ENCODE measurements at regions not wholly inside any gene's neighbourhood (a gene's known extent, or its start where the extent isn't known, plus 50 kb on each side); places are given as distances from the start of the nearest gene placed in this dataset.

GRCh38 chr18:29465526-29465925 is 1288.6 kb upstream of the CDH2 start:
- no peaks in the 10 kb centered on the region for H3K36me3 ChIP-seq (ENCODE audit: control insufficient read depth in 2 of 4, insufficient read depth in 4 of 4, low read length in 3 of 4)
- CTCF ChIA-PET (ENCODE audit: partially characterized antibody): no interaction called here
- no peak for DNase-seq (ENCODE audit: low read depth in 1 of 2, low spot score in 2 of 2)
- H2AFZ ChIP-seq (ENCODE audit: low read length): no peak overlapping the region
- H3K4ac ChIP-seq (replicated peaks; ENCODE audit: insufficient read length, low read depth, low read length): no peak overlapping the region
- H4K20me1 ChIP-seq (replicated peaks in 1 of 2; ENCODE audit: control insufficient read depth in 1 of 2, insufficient read depth in 2 of 2, low read length in 2 of 2): no peaks in the 10 kb centered on the region
- no peaks in the 10 kb centered on the region for H3K79me2 ChIP-seq (ENCODE audit: control insufficient read depth in 1 of 2, insufficient read depth in 2 of 2, low read length in 2 of 2)
- no peaks in the 10 kb centered on the region for H3K79me1 ChIP-seq (ENCODE audit: low read depth, low read length)
- no peak overlapping the region for H3K14ac ChIP-seq (ENCODE audit: insufficient read length)
- no peaks in the 10 kb centered on the region for H3K9me3 ChIP-seq (ENCODE audit: insufficient read depth in 2 of 2, low read depth in 1 of 2, low read length in 1 of 2)
- no peak overlapping the region for H3K23ac ChIP-seq (ENCODE audit: insufficient read length)
- no peak overlapping the region for H2BK15ac ChIP-seq (ENCODE audit: low read length)
- no peaks in the 10 kb centered on the region for H3K27me3 ChIP-seq (replicated peaks in 1 of 4; ENCODE audit: control insufficient read depth in 3 of 4, extremely low read depth in 1 of 4, insufficient read depth in 3 of 4, low read length in 3 of 4)
- H3K18ac ChIP-seq (ENCODE audit: extremely low read depth, low read length): no peak overlapping the region
- H3K4me1 ChIP-seq (replicated peaks in 1 of 4; ENCODE audit: control insufficient read depth in 3 of 4, insufficient read depth in 4 of 4, low read length in 3 of 4): no peaks in the 10 kb centered on the region
- no peak overlapping the region for H2BK5ac ChIP-seq (ENCODE audit: low read depth, low read length)
- no peak overlapping the region for H3K9ac ChIP-seq (replicated peaks in 1 of 4; ENCODE audit: extremely low read depth in 1 of 4, low read depth in 3 of 4, low read length in 3 of 4)
- no peak overlapping the region for H2BK120ac ChIP-seq (replicated peaks; ENCODE audit: low read depth, low read length)
- no peak for FAIRE-seq
- H4K5ac ChIP-seq (ENCODE audit: insufficient read length, low read depth, low read length): no peak overlapping the region
- no peak overlapping the region for H4K91ac ChIP-seq (replicated peaks; ENCODE audit: insufficient read length, low read length)
- TF ChIP-seq CBX8 (IDR thresholded peaks at IDR 0.05; ENCODE audit: borderline replicate concordance, low read depth, low read length): no peak
- TF ChIP-seq CEBPB (IDR thresholded peaks at IDR 0.05; ENCODE audit: low read depth, low read length): no peak
- TF ChIP-seq NANOG (IDR thresholded peaks at IDR 0.05; ENCODE audit: insufficient read depth, low read depth, low read length, poor library complexity, severe bottlenecking): no peak
- no peak for TF ChIP-seq SAP30 (IDR thresholded peaks at IDR 0.05; ENCODE audit: insufficient read depth, insufficient replicate concordance, low read length)
- TF ChIP-seq SP1 (IDR thresholded peaks at IDR 0.05; ENCODE audit: low read depth, low read length): no peak
- no peak for TF ChIP-seq ATF3 (IDR thresholded peaks at IDR 0.05; ENCODE audit: insufficient read depth, low read depth, low read length)
- no peak for TF ChIP-seq POLR2A (IDR thresholded peaks at IDR 0.05; ENCODE audit: control extremely low read depth in 1 of 2, low read depth in 2 of 2, low read length in 2 of 2)
- TF ChIP-seq JUN (IDR thresholded peaks at IDR 0.05; ENCODE audit: low read depth, low read length): no peak
- no peak for TF ChIP-seq KDM1A (IDR thresholded peaks at IDR 0.05; ENCODE audit: borderline replicate concordance, low read length)
- no peak for TF ChIP-seq ZNF274 (IDR thresholded peaks at IDR 0.05; ENCODE audit: borderline replicate concordance, extremely low read depth, low read length)
- TF ChIP-seq BCL11A (IDR thresholded peaks at IDR 0.05; ENCODE audit: low read depth in 2 of 2, low read length in 2 of 2): no peak
- H2AK5ac ChIP-seq (ENCODE audit: low read depth, low read length): no peak overlapping the region
- no peak overlapping the region for H3K27ac ChIP-seq (ENCODE audit: low read depth, low read length)
- H2BK12ac ChIP-seq (ENCODE audit: low read depth, low read length): no peak overlapping the region
- H3K4me3 ChIP-seq (ENCODE audit: extremely low read depth in 1 of 4, insufficient read depth in 2 of 4, low read depth in 3 of 4, low read length in 4 of 4): no peak overlapping the region
- H3K4me2 ChIP-seq (ENCODE audit: insufficient read depth in 1 of 2, low read depth in 2 of 2, low read length in 2 of 2): no peak overlapping the region
- H3K23me2 ChIP-seq (ENCODE audit: low read depth, low read length): no peaks in the 10 kb centered on the region
- H4K8ac ChIP-seq (ENCODE audit: extremely low read depth, insufficient read depth, low read length): no peak overlapping the region
- POLR2A ChIA-PET (ENCODE audit: partially characterized antibody): no interaction called here
- no peak overlapping the region for H3K56ac ChIP-seq (replicated peaks; ENCODE audit: insufficient read length, low read depth, low read length)
- no peak overlapping the region for H2BK20ac ChIP-seq (ENCODE audit: low read length)
